Epithelial cell of prostate (primary cell): ENCODE measurements at regions not wholly inside any gene's neighbourhood (a gene's known extent, or its start where the extent isn't known, plus 50 kb on each side); places are given as distances from the start of the nearest gene placed in this dataset.

ENCODE experiments used
- DNase-seq: peaks from one replicate; pipeline ENCODE4 v3.0.0-alpha.2; 2011; ENCODE audit warnings: low read depth, low spot score
- H3K27ac ChIP-seq: fragments of 450-650 bp; 2 replicates; pipeline ENCODE4 v1.5.1; 2017; ENCODE audit warnings: mild to moderate bottlenecking

DNA sequence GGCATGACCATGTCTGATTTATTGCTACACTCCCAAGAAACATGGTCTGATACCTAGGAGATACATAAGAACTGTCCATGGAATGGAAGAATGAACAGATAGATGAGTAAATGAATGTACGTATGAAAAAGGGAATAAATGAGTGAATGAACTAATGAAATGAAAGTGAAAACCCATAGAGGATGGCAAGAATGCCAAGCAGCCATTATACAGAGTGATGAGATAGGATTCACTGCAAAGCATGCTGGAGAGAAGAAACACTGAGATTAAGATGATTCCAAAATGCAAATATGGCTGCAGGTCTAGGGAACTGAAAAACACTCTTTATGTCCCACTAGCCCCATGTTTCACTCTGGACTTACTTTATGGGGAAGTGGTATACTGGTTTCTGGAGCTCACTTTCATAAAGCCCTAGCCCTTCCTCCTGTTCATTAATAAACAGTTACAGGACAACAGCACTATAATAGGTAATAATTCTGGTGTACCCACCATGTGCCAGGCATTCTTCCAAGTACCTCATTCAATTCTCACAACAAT is 170.3 kb upstream of the RAD23B start:
- H3K27ac ChIP-seq, result no peak overlapping the region
- no peak for DNase-seq

GRCh38 chr9:107118863-107119624 is 164.0 kb upstream of the RAD23B start:
- H3K27ac ChIP-seq, result no peak overlapping the region
- no peak for DNase-seq

GRCh38 chr9:107119735-107120134 is 163.3 kb upstream of the RAD23B start:
- no peak overlapping the region for H3K27ac ChIP-seq
- no peak for DNase-seq

DNA sequence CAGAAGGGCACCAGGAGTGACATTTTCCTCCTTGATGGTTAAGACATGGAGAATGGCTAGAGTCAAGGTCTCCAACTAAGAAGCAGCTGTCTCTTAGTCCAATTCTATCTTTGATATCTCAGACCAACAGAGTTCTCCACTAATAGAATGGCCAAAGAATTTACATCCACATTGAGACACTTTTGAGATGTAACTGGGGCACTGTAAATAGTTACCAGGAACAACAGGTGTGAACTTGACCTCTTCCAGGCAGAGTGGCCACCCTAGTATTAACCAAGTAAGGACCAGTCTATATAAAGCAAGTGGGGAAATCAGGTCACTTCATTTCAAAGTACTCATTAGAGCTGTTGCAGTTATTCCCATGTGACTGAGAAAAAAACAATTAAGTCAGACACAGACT is 159.7 kb upstream of the RAD23B start:
- H3K27ac ChIP-seq, result no peak overlapping the region
- no peak for DNase-seq

- no peak for DNase-seq
- no peak overlapping the region for H3K27ac ChIP-seq
Measured at GRCh38 chr9:107127608-107128007, 155.5 kb upstream of the RAD23B start.

GRCh38 chr9:107131108-107131799 is 151.8 kb upstream of the RAD23B start:
- DNase-seq, result no peak
- no peak overlapping the region for H3K27ac ChIP-seq

DNA sequence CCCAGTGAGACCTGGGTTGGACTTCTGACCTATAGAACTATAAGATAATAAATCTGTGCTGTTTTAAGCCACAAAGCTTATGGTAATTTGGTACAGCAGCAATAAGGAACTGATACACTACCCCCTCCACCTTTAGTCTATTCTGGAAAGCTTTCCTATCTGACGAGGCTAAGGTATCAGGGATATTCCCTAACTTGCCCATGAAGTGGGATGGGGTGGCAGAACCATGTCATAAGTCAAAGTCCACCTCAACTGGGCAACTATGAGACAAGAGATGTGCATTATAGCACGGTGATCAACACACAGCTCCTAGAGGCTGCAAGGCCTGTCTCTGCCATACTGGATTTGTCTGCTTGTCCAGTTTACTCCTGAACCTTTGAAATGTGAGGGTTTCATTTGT is 146.8 kb upstream of the RAD23B start:
- DNase-seq, result no peak
- H3K27ac ChIP-seq, result no peak overlapping the region

- DNase-seq, result no peak
- no peak overlapping the region for H3K27ac ChIP-seq
Measured at GRCh38 chr9:107137495-107138202, 145.4 kb upstream of the RAD23B start.

DNA sequence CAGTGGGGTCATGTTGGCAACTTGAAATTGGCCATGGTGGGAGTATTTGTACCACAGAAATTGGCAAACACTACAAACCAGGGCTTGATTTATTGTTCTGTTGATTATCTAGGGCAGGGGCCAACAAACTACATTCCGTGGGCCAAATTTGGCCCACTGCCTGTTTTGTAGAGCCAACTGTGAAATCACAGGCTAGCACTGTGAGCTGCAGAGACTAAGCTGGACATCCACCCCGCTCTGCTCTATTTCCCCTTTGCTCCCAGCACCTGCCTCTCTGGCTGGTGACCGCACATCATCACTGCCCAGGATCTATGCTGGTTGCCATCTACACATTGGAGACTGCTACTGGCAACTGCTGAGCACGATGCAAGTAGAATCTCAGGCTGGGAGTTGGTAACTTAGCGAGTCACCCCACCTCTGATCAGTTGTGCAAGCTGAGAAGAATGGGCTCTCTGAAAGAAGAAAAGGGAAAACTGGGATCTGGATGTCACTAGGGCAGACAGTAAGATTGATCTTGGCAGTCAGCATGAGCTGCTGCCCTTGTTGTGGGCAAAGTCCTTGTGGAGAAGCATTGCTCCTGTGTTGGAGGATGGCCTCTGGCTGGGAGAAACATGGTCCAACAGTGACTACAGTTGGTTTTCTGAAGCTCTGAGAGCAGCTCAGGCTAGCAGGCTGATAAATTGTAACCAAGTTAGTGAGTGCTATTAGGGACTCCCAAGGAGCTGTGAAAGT is 144.7 kb upstream of the RAD23B start:
- DNase-seq, result no peak
- no peak overlapping the region for H3K27ac ChIP-seq

DNA sequence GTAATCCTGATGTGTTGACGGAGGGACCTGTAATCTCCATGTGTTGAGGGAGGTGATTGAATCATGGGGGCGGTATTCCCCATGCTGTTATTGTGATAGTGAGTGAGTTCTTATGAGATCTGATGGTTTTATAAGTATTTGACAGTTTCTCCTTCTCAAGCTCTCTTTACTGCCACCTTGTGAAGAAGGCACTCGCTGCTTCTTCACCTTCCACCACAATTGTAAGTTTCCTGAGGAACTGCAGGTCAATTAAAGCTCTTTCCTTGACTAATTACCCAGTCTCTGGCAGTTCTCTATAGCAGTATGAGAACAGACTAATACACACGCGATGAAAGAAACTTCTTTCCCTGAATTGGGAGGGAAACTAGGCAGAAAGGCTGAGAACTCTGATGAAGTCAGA is 141.1 kb upstream of the RAD23B start:
- H3K27ac ChIP-seq, result no peak overlapping the region
- DNase-seq, result no peak

- DNase-seq, result no peak
- H3K27ac ChIP-seq, result no peak overlapping the region
Measured at GRCh38 chr9:107142430-107142829, 140.6 kb upstream of the RAD23B start.

GRCh38 chr9:107142896-107143603 is 140.0 kb upstream of the RAD23B start:
- H3K27ac ChIP-seq, result no peak overlapping the region
- no peak for DNase-seq

DNA sequence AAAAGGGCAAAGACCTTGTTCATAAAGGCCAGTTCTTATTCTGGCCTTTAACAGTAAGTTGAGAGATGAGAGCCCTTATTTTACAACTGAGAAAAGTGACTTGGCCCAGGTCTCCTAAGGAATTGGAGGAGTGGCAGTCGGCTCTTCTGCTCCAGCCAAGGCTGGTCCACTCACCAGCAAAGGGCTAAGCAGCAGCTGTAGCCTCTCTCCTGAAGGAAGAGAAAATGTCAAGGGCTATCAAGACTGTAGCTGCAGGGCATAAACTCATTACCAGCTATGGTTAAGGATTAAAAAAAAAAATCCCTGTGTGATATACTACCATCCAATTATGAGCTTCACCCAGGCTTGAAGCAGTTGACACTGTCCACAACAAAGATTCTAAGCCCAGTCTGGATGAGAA is 138.6 kb upstream of the RAD23B start:
- DNase-seq, result no peak
- H3K27ac ChIP-seq, result no peak overlapping the region

DNA sequence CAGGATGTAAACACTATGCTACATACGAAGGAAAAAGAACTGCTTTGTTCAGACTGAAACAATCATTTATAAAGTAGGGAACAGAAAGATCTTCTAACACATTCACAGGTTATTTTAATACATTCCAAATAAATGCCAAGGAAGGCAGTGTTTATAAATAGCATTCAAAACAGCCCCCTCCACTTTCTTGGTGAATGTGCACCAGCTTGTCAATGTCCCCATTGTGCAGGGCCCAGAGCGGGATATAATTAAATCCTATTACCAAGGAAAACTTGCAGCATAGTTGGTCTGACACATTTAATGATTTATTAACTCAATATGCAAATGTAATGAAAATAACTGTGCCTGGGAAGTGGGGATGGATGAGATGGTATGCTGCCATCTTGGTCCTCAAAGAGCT is 135.9 kb upstream of the RAD23B start:
- H3K27ac ChIP-seq, result no peak overlapping the region
- no peak for DNase-seq

DNA sequence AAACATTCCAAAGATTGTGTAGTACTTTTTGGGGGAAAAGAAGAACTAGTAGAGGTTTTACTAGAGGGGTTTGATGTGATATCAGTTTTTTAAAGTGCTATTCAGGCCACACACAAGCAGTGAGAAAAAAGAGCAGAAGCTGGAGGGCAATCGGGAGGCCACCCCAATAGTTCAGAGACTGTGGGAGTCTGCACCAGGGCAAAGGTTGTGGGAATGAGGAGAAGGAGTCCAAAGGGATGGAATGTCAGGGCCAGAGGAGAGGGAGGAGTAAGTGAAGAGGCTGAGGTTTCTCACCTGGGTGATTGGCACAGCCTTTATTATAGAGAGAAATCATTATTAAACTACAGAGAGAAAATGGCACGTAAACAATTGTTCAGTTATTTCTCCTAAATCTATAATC is 134.9 kb upstream of the RAD23B start:
- no peak for DNase-seq
- H3K27ac ChIP-seq, result no peak overlapping the region

DNA sequence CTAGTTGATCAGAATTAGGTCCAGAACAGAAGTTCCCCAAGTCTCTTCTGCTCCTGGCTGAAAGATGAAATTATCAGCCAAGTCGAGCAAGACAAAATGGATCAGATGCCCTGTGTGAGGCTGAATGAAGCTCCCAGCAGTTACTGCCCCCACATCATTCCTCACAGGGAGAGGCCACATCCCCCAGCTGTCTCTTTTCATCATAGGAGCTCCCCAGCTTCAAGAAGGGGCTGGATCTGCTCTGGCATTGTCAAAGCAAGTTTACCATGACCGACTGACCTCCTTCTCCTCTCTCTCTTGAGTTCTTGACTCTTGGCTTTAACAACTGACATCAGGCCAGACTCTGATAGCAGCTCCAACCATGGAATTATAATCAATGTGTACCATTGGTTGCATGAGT is 133.3 kb upstream of the RAD23B start:
- no peak for DNase-seq
- H3K27ac ChIP-seq, result no peak overlapping the region

GRCh38 chr9:107153336-107153735 is 129.7 kb upstream of the RAD23B start:
- no peak for DNase-seq
- H3K27ac ChIP-seq, result no peak overlapping the region

GRCh38 chr9:107154291-107154690 is 128.8 kb upstream of the RAD23B start:
- DNase-seq, result no peak
- H3K27ac ChIP-seq, result no peak overlapping the region

- DNase-seq, result no peak
- H3K27ac ChIP-seq, result no peak overlapping the region
Measured at GRCh38 chr9:107154766-107155165, 128.3 kb upstream of the RAD23B start.
